ENCODE measurements at regions not wholly inside any gene's neighbourhood (a gene's known extent, or its start where the extent isn't known, plus 50 kb on each side); places are given as distances from the start of the nearest gene placed in this dataset.

GRCh38 chr16:87189426-87189825 is 127.8 kb downstream of the C16orf95 start:
- Mint-ChIP-seq H3K4me1 (ENCODE audit: low read depth) (no peaks in the 10 kb centered on the region), H3K4me3 (no peak overlapping the region), H3K27ac (no peak overlapping the region), H3K9me3 (peaks cover 25% of the 10 kb centered on the region), H3K36me3 (no peaks in the 10 kb centered on the region), H3K27me3 (no peaks in the 10 kb centered on the region)
- POLR2A ChIA-PET = no interaction called here
- intact Hi-C loops (cut with micrococcal nuclease) = no loop called here
- no peak for DNase-seq
- CTCF ChIA-PET = no interaction called here

DNA sequence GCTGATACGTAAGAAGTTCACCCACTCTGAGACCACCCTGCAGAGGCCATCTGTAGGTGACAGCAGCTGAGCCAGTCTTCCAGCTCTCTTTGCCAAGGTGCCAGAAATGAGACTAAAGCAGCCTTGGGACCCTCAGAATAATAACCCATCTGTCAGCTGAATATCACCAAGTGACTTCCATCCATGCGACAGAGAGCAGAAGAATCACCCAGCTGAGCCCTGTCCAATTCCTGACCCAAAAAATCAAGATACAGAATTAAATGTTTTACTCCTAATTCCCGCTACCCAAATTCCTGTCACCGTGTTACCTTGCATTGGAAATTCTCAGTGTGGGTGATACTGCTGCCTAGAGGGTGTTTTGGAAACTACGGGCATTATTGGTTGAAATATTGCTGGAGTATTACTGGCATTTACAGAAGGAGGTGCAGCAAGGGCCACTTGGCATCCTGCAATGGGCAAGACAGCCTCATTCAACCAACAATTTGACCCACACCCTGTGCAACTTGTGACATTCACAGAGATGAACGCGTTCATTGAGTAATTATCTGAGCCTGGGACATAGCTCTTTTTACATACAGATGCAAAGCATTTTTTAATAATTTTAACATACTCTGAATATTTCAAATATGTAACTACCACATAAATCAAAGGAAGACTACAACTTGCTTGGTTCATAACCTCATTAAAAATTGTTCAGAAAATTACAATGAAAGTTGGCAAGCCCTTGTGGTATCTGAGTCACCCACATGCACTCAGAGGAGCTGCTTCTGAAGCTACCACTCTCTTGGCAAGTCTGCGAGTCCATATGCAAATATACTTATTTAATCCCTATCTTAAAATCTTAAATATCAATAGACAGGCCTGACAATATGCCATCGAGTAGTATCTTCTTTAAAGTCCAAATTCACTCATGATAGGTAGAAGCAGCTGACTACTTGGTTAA is 126.6 kb downstream of the C16orf95 start:
- no peaks in the 10 kb centered on the region for H3K27me3 Mint-ChIP-seq
- POLR2A ChIA-PET = no interaction called here
- DNase-seq = no peak

DNA sequence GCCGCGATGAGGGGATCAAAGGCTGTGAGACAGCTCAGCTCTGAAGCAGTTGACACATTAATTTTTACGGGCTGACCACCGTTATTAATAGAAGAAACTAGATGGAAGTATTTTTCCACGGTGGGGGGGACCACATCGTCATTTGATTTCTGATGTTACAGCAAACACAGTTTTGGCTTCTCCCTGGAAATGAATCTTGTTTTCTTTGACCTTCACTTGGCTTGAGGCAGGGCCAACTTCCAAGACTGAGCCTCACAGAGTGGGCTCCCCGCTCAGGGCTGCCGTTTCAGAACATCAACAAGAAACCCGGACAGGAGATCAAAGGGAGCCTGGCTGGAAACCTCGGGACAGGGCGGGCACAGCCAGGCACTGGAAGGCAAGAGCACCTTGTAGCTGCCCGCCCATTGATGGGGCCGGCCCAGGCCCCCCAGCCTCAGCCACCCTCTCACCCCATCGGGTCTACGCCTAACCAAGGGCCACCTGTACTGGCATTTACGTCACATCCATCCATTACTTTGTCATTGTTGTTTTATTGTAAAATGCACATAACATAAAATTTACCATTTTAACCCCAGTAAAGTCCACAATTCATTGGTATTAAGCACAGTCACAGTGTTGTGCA is 124.6 kb downstream of the C16orf95 start:
- Mint-ChIP-seq H3K4me1 (ENCODE audit: low read depth) (no peaks in the 10 kb centered on the region), H3K9me3 (peaks cover 17% of the 10 kb centered on the region), H3K4me3 (no peak overlapping the region), H3K36me3 (no peaks in the 10 kb centered on the region), H3K27me3 (no peaks in the 10 kb centered on the region), H3K27ac (no peak overlapping the region)
- intact Hi-C loops (cut with micrococcal nuclease) = no loop called here
- ChIA-PET POLR2A (no interaction called here), CTCF (no interaction called here)
- no peak for DNase-seq

More for the DNA sequence above, 126.6 kb downstream of the C16orf95 start:
- H3K9me3 Mint-ChIP-seq = peaks cover 25% of the 10 kb centered on the region
- no peaks in the 10 kb centered on the region for H3K4me1 Mint-ChIP-seq (ENCODE audit: low read depth)
- no peaks in the 10 kb centered on the region for H3K36me3 Mint-ChIP-seq
- H3K4me3 Mint-ChIP-seq = no peak overlapping the region
- H3K27ac Mint-ChIP-seq = no peak overlapping the region
- CTCF ChIA-PET = no interaction called here
- intact Hi-C loops (cut with micrococcal nuclease) = no loop called here

DNA sequence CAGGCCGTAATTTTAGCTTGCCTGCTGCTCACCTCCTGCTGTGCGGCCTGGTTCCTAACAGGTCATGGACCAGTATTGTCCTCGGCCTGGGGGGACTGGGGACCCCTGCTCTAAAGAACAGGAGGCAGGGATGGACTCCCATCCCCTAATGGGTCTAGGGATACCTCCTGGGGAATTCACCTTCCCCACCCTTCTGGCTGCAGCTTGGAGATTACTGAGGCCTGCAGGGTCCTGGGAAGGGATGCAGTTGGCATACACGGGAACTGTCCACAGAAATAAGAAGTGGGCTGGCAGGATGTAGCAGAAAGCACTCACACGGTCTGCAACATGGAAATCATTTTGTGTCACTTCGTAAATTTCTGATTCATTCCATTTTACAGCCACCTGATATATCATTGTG is 123.0 kb downstream of the C16orf95 start:
- POLR2A ChIA-PET = no interaction called here
- Mint-ChIP-seq H3K9me3 (peaks cover 8% of the 10 kb centered on the region), H3K36me3 (no peaks in the 10 kb centered on the region), H3K4me3 (no peak overlapping the region), H3K27ac (no peak overlapping the region), H3K4me1 (ENCODE audit: low read depth) (no peaks in the 10 kb centered on the region), H3K27me3 (no peaks in the 10 kb centered on the region)
- CTCF ChIA-PET = no interaction called here
- no peak for DNase-seq
- intact Hi-C loops (cut with micrococcal nuclease) = no loop called here

GRCh38 chr16:87195161-87195560 is 122.0 kb downstream of the C16orf95 start:
- Mint-ChIP-seq H3K4me3 (no peak overlapping the region), H3K4me1 (ENCODE audit: low read depth) (no peaks in the 10 kb centered on the region), H3K36me3 (no peaks in the 10 kb centered on the region), H3K9me3 (peaks cover 5% of the 10 kb centered on the region), H3K27me3 (no peaks in the 10 kb centered on the region), H3K27ac (no peak overlapping the region)
- CTCF ChIA-PET = no interaction called here
- intact Hi-C loops (cut with micrococcal nuclease) = no loop called here
- no peak for DNase-seq
- POLR2A ChIA-PET = no interaction called here

DNA sequence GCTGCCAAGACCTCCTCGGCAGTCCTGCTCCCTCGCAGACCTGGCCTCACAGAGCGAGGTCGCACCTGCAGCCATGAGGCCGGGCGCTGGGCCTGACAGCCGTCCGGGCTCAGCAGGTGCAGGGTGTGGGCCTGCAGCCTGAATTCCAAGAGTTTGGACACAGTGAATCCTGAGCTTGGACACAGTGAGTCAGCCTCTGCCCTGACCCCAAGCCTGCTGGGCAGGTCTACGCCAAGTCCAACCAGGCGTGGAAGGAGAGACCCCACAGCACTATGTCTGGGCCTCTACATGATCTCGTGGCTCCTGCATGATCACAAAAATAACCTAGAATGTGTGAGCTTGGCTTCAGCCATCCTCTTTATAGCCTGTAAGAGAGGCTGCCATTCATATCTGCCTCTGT is 121.0 kb downstream of the C16orf95 start:
- Mint-ChIP-seq H3K4me3 (no peak overlapping the region), H3K27me3 (no peaks in the 10 kb centered on the region), H3K9me3 (no peaks in the 10 kb centered on the region), H3K27ac (no peak overlapping the region), H3K4me1 (ENCODE audit: low read depth) (no peaks in the 10 kb centered on the region), H3K36me3 (no peaks in the 10 kb centered on the region)
- DNase-seq = no peak
- ChIA-PET POLR2A (no interaction called here), CTCF (interaction anchor here (0.8 kb wide), 1 partner anchor 439 kb away, joined by 3 read pairs; no protein-coding TSS in a partner anchor)
- intact Hi-C loops (cut with micrococcal nuclease) = no loop called here

DNA sequence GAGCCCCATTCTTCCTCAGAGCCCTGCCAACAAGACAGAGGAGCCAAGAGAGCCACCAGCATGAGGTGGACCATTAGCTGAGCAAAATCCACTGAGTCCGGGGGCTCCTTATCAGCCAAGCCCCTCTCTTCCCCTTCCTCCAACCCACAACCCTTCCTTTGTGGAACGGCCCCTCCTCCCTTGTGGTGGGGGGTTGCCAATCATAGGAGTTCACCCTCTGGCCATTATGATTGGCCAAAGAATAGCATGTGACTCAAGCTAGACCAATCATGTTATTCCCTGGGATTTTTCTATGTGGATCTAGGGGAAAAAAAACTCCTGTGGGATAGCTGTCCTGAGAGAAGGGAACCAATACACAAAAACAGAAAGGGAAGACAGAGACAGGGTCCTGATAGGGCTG is 120.5 kb downstream of the C16orf95 start:
- no peak for DNase-seq
- Mint-ChIP-seq H3K27ac (no peak overlapping the region), H3K9me3 (no peaks in the 10 kb centered on the region), H3K4me3 (no peak overlapping the region), H3K27me3 (peaks cover 1% of the 10 kb centered on the region), H3K36me3 (no peaks in the 10 kb centered on the region), H3K4me1 (ENCODE audit: low read depth) (no peaks in the 10 kb centered on the region)
- ChIA-PET POLR2A (no interaction called here), CTCF (interaction anchor here (0.8 kb wide), 1 partner anchor 438 kb away, joined by 3 read pairs; no protein-coding TSS in a partner anchor)
- intact Hi-C loops (cut with micrococcal nuclease) = no loop called here

- intact Hi-C loops (cut with micrococcal nuclease) = no loop called here
- peaks cover 2% of the 10 kb centered on the region for H3K4me1 Mint-ChIP-seq (ENCODE audit: low read depth)
- ChIA-PET POLR2A (no interaction called here), CTCF (no interaction called here)
- H3K4me3 Mint-ChIP-seq = no peak overlapping the region
- H3K27me3 Mint-ChIP-seq = peaks cover 10% of the 10 kb centered on the region
- DNase-seq = no peak
- no peaks in the 10 kb centered on the region for H3K36me3 Mint-ChIP-seq
- H3K27ac Mint-ChIP-seq = no peak overlapping the region
- H3K9me3 Mint-ChIP-seq = no peaks in the 10 kb centered on the region
These were observed 118.8 kb downstream of the C16orf95 start for GRCh38 chr16:87198328-87198832.

DNA sequence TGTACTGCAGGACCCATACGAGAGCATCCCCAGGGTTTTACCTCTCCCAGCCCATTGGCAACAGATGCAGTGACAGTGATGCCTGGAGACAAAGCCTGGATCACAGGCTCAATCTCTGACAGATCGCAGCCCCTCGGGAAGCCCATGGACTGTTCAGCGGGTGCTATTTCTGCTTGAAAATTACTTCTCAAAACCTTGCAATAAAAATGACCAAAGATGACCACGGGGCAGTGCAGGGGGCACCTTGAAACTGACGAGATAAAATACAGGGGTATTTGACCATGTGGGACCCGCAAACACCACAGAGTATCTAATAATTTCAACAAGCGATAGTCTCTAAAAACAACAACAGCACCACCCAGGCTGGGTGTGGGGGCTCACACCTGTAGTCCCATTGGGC is 118.3 kb downstream of the C16orf95 start:
- intact Hi-C loops (cut with micrococcal nuclease) = no loop called here
- Mint-ChIP-seq H3K4me1 (ENCODE audit: low read depth) (peaks cover 2% of the 10 kb centered on the region), H3K27ac (no peak overlapping the region), H3K36me3 (no peaks in the 10 kb centered on the region), H3K4me3 (no peak overlapping the region), H3K27me3 (peaks cover 10% of the 10 kb centered on the region), H3K9me3 (no peaks in the 10 kb centered on the region)
- ChIA-PET CTCF (no interaction called here), POLR2A (no interaction called here)
- no peak for DNase-seq

GRCh38 chr16:87199379-87199778 is 117.8 kb downstream of the C16orf95 start:
- Mint-ChIP-seq H3K27ac (no peak overlapping the region), H3K36me3 (no peaks in the 10 kb centered on the region), H3K9me3 (no peaks in the 10 kb centered on the region), H3K4me1 (ENCODE audit: low read depth) (peaks cover 2% of the 10 kb centered on the region), H3K27me3 (peaks cover 10% of the 10 kb centered on the region), H3K4me3 (no peak overlapping the region)
- CTCF ChIA-PET = no interaction called here
- no peak for DNase-seq
- intact Hi-C loops (cut with micrococcal nuclease) = no loop called here
- POLR2A ChIA-PET = no interaction called here

- peaks cover 2% of the 10 kb centered on the region for H3K4me1 Mint-ChIP-seq (ENCODE audit: low read depth)
- ChIA-PET POLR2A (no interaction called here), CTCF (no interaction called here)
- no peak overlapping the region for H3K27ac Mint-ChIP-seq
- H3K9me3 Mint-ChIP-seq = no peaks in the 10 kb centered on the region
- intact Hi-C loops (cut with micrococcal nuclease) = no loop called here
- H3K36me3 Mint-ChIP-seq = no peaks in the 10 kb centered on the region
- no peak overlapping the region for H3K4me3 Mint-ChIP-seq
- DNase-seq = no peak
- peaks cover 10% of the 10 kb centered on the region for H3K27me3 Mint-ChIP-seq
These were observed 117.3 kb downstream of the C16orf95 start for GRCh38 chr16:87199901-87200300.

DNA sequence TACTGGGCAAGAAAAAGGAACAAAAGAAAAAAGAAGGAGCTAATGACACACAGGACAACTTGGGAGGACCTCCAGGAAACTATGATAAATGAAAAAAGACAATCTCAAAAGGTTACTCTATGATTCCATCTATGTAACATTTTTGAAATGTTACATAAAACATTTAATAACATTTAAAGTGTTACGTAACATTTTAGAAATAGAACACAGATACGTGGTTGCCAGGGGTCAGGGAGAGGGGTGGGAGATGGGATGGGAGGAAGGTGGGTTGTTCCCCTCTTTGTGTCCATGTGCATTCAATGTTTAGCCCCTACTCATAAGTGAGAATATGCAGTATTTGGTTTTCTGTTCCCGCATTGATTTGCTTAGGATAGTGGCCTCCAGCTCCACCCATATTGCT is 116.6 kb downstream of the C16orf95 start:
- no peak overlapping the region for H3K4me3 Mint-ChIP-seq
- H3K27ac Mint-ChIP-seq = no peak overlapping the region
- peaks cover 10% of the 10 kb centered on the region for H3K27me3 Mint-ChIP-seq
- ChIA-PET POLR2A (no interaction called here), CTCF (interaction anchor here (0.7 to 3.8 kb wide), 2 partner anchors 78 to 435 kb away, joined by 3 to 17 read pairs; no protein-coding TSS in a partner anchor)
- no peaks in the 10 kb centered on the region for H3K36me3 Mint-ChIP-seq
- peaks cover 2% of the 10 kb centered on the region for H3K4me1 Mint-ChIP-seq (ENCODE audit: low read depth)
- DNase-seq = no peak
- intact Hi-C loops (cut with micrococcal nuclease) = no loop called here
- H3K9me3 Mint-ChIP-seq = no peaks in the 10 kb centered on the region
